HUES64 (cell line): ENCODE measurements at regions not wholly inside any gene's neighbourhood (a gene's known extent, or its start where the extent isn't known, plus 50 kb on each side); places are given as distances from the start of the nearest gene placed in this dataset.

Source experiments
- H3K27ac ChIP-seq: 2 replicates; pipeline ENCODE4 v1.7.0; 2013; ENCODE audit warnings: low read depth, low read length, inconsistent platforms
- H3K27me3 ChIP-seq: 2 replicates; pipeline ENCODE4 v1.6.1; 2013; ENCODE audit warnings: mild to moderate bottlenecking, low read length; ENCODE audit not compliant: insufficient read depth
- H3K36me3 ChIP-seq: 2 replicates; pipeline ENCODE4 v1.6.1; 2013; ENCODE audit warnings: mild to moderate bottlenecking, low read length; ENCODE audit not compliant: insufficient read depth
- H3K4me1 ChIP-seq: 2 replicates; pipeline ENCODE4 v1.6.1; 2013; ENCODE audit warnings: mild to moderate bottlenecking, low read length, moderate library complexity; ENCODE audit not compliant: insufficient read depth
- H3K4me3 ChIP-seq: 2 replicates; pipeline ENCODE4 v1.5.1; 2013; ENCODE audit warnings: mild to moderate bottlenecking, low read length, moderate library complexity
- H3K9ac ChIP-seq: 2 replicates; pipeline ENCODE4 v1.6.1; 2013; ENCODE audit warnings: mild to moderate bottlenecking, low read depth, low read length
- H3K9me3 ChIP-seq: 2 replicates; pipeline ENCODE4 v1.6.1; 2013; ENCODE audit warnings: low read depth, low read length; ENCODE audit not compliant: insufficient read depth
- WGBS: fragments of 150-250, 120-280 bp; methylation state at CpG from one replicate; pipeline ENCODE4 v1.1.7; 2013; ENCODE audit warnings: missing lambda C conversion rate; 5-methylcytosine and 5-hydroxymethylcytosine counted together

- WGBS = 76% methylated on average over 3 of the region's 3 CpGs
- Histone ChIP-seq H3K27ac (peak overlapping the region; percentile 27), H3K9me3 (no peaks in the 10 kb centered on the region), H3K4me1 (peaks cover 16% of the 10 kb centered on the region), H3K27me3 (no peaks in the 10 kb centered on the region), H3K9ac (peak overlapping the region; percentile 30; the same call in 1 of the 2 replicates), H3K36me3 (no peaks in the 10 kb centered on the region), H3K4me3 (no peak overlapping the region)
Observed at GRCh38 chr4:63728480-63729177, 680.6 kb downstream of the TECRL start.

GRCh38 chr4:63717384-63717783 is 691.9 kb downstream of the TECRL start:
- Histone ChIP-seq H3K4me1 (no peaks in the 10 kb centered on the region), H3K27ac (no peak overlapping the region), H3K27me3 (no peaks in the 10 kb centered on the region), H3K4me3 (no peak overlapping the region), H3K9ac (no peak overlapping the region), H3K36me3 (no peaks in the 10 kb centered on the region), H3K9me3 (no peaks in the 10 kb centered on the region)
- WGBS = 100% methylated on average over 1 of the region's 2 CpGs

- H3K36me3 ChIP-seq = no peaks in the 10 kb centered on the region
- 0 out of 2 replicates have a peak, but pooled peaks cover 4% of the 10 kb centered on the region for H3K4me1 ChIP-seq
- H3K9me3 ChIP-seq = no peaks in the 10 kb centered on the region
- 89% methylated on average over 2 of the region's 2 CpGs for WGBS
- H3K27me3 ChIP-seq = no peaks in the 10 kb centered on the region
- H3K9ac ChIP-seq = no peak overlapping the region
- no peak overlapping the region for H3K27ac ChIP-seq
- H3K4me3 ChIP-seq = no peak overlapping the region
Observed at GRCh38 chr4:63708661-63709060, 700.6 kb downstream of the TECRL start.

- Histone ChIP-seq H3K27ac (no peak overlapping the region), H3K36me3 (no peaks in the 10 kb centered on the region), H3K4me3 (no peak overlapping the region), H3K9me3 (no peaks in the 10 kb centered on the region), H3K9ac (no peak overlapping the region), H3K27me3 (no peaks in the 10 kb centered on the region), H3K4me1 (peaks cover 15% of the 10 kb centered on the region)
- WGBS = 95% methylated on average over 6 of the region's 6 CpGs
Observed at GRCh38 chr4:63700569-63700968, 708.7 kb downstream of the TECRL start.

GRCh38 chr4:63693321-63693720 is 715.9 kb downstream of the TECRL start:
- Histone ChIP-seq H3K27ac (no peak overlapping the region), H3K27me3 (no peaks in the 10 kb centered on the region), H3K4me3 (no peak overlapping the region), H3K9ac (no peak overlapping the region), H3K36me3 (no peaks in the 10 kb centered on the region), H3K9me3 (peaks cover 15% of the 10 kb centered on the region), H3K4me1 (peaks cover 13% of the 10 kb centered on the region)
- WGBS = 100% methylated on average over 2 of the region's 2 CpGs

- Histone ChIP-seq H3K27me3 (no peaks in the 10 kb centered on the region), H3K9me3 (no peaks in the 10 kb centered on the region), H3K27ac (no peak overlapping the region), H3K4me1 (no peaks in the 10 kb centered on the region), H3K9ac (no peak overlapping the region), H3K4me3 (no peak overlapping the region), H3K36me3 (no peaks in the 10 kb centered on the region)
- 92% methylated on average over 3 of the region's 3 CpGs for WGBS
Observed at GRCh38 chr4:63678358-63678931, 730.8 kb downstream of the TECRL start.

GRCh38 chr4:63670735-63671134 is 738.5 kb downstream of the TECRL start:
- no peak overlapping the region for H3K27ac ChIP-seq
- H3K36me3 ChIP-seq = no peaks in the 10 kb centered on the region
- H3K9ac ChIP-seq = no peak overlapping the region
- no peaks in the 10 kb centered on the region for H3K4me1 ChIP-seq
- no peaks in the 10 kb centered on the region for H3K27me3 ChIP-seq
- no peak overlapping the region for H3K4me3 ChIP-seq
- no peaks in the 10 kb centered on the region for H3K9me3 ChIP-seq
- WGBS = no CpG with 5 or more reads among the region's 1 CpG

- Histone ChIP-seq H3K27me3 (no peaks in the 10 kb centered on the region), H3K27ac (no peak overlapping the region), H3K36me3 (no peaks in the 10 kb centered on the region), H3K9me3 (no peaks in the 10 kb centered on the region), H3K4me3 (no peak overlapping the region), H3K4me1 (no peaks in the 10 kb centered on the region), H3K9ac (no peak overlapping the region)
- WGBS = 96% methylated on average over 2 of the region's 2 CpGs
Observed at GRCh38 chr4:63663870-63664269, 745.4 kb downstream of the TECRL start.

GRCh38 chr4:63644396-63644795 is 764.9 kb downstream of the TECRL start:
- WGBS = 100% methylated on average over 2 of the region's 3 CpGs
- H3K9ac ChIP-seq = no peak overlapping the region
- H3K9me3 ChIP-seq = no peaks in the 10 kb centered on the region
- H3K4me1 ChIP-seq = no peaks in the 10 kb centered on the region
- no peaks in the 10 kb centered on the region for H3K27me3 ChIP-seq
- H3K36me3 ChIP-seq = no peaks in the 10 kb centered on the region
- H3K27ac ChIP-seq = no peak overlapping the region
- H3K4me3 ChIP-seq = no peak overlapping the region

- no peaks in the 10 kb centered on the region for H3K27me3 ChIP-seq
- no peaks in the 10 kb centered on the region for H3K36me3 ChIP-seq
- no peaks in the 10 kb centered on the region for H3K4me1 ChIP-seq
- H3K27ac ChIP-seq = no peak overlapping the region
- no peaks in the 10 kb centered on the region for H3K9me3 ChIP-seq
- no peak overlapping the region for H3K4me3 ChIP-seq
- no peak overlapping the region for H3K9ac ChIP-seq
Observed at GRCh38 chr4:63637270-63637669, 772.0 kb downstream of the TECRL start.

GRCh38 chr4:63632858-63633257 is 776.4 kb downstream of the TECRL start:
- Histone ChIP-seq H3K9ac (no peak overlapping the region), H3K27ac (no peak overlapping the region), H3K4me3 (no peak overlapping the region), H3K9me3 (no peaks in the 10 kb centered on the region), H3K36me3 (no peaks in the 10 kb centered on the region), H3K27me3 (no peaks in the 10 kb centered on the region), H3K4me1 (no peaks in the 10 kb centered on the region)
- WGBS = 89% methylated on average over 2 of the region's 2 CpGs
